ENCODE measurements at regions not wholly inside any gene's neighbourhood (a gene's known extent, or its start where the extent isn't known, plus 50 kb on each side); places are given as distances from the start of the nearest gene placed in this dataset.

- H3K27ac ChIP-seq, result no peak overlapping the region
- no peaks in the 10 kb centered on the region for H3K27me3 ChIP-seq
- intact Hi-C loops (cut with DNase I; ENCODE audit: low total_unique reads), result no loop called here
- H3K4me3 ChIP-seq, result no peak overlapping the region
- no peaks in the 10 kb centered on the region for H3K4me1 ChIP-seq
- H3K9me3 ChIP-seq, result no peaks in the 10 kb centered on the region
- no peaks in the 10 kb centered on the region for H3K36me3 ChIP-seq
- DNase-seq, result no peak
- TF ChIP-seq CTCF (IDR thresholded peaks at IDR 0.05) (no peak), POLR2A (IDR thresholded peaks at IDR 0.05) (no peak)
Observed at GRCh38 chr1:181208083-181208482, 119.6 kb downstream of the IER5 start.

- intact Hi-C loops (cut with DNase I; ENCODE audit: low total_unique reads), result no loop called here
- H3K27ac ChIP-seq, result no peak overlapping the region
- DNase-seq, result no peak
- no peaks in the 10 kb centered on the region for H3K36me3 ChIP-seq
- no peaks in the 10 kb centered on the region for H3K27me3 ChIP-seq
- no peaks in the 10 kb centered on the region for H3K9me3 ChIP-seq
- no peaks in the 10 kb centered on the region for H3K4me1 ChIP-seq
- no peak overlapping the region for H3K4me3 ChIP-seq
- TF ChIP-seq CTCF (IDR thresholded peaks at IDR 0.05) (no peak), POLR2A (IDR thresholded peaks at IDR 0.05) (no peak)
Observed at GRCh38 chr1:181208967-181209366, 120.5 kb downstream of the IER5 start.

- no peaks in the 10 kb centered on the region for H3K27me3 ChIP-seq
- H3K4me1 ChIP-seq, result no peaks in the 10 kb centered on the region
- H3K27ac ChIP-seq, result no peak overlapping the region
- no peaks in the 10 kb centered on the region for H3K36me3 ChIP-seq
- DNase-seq, result no peak
- TF ChIP-seq POLR2A (IDR thresholded peaks at IDR 0.05) (no peak), CTCF (IDR thresholded peaks at IDR 0.05) (no peak)
- no peaks in the 10 kb centered on the region for H3K9me3 ChIP-seq
- intact Hi-C loops (cut with DNase I; ENCODE audit: low total_unique reads), result no loop called here
- H3K4me3 ChIP-seq, result no peak overlapping the region
Observed at GRCh38 chr1:181213056-181213455, 124.6 kb downstream of the IER5 start.

- H3K36me3 ChIP-seq, result no peaks in the 10 kb centered on the region
- no peak for DNase-seq
- H3K27me3 ChIP-seq, result no peaks in the 10 kb centered on the region
- H3K4me1 ChIP-seq, result no peaks in the 10 kb centered on the region
- intact Hi-C loops (cut with DNase I; ENCODE audit: low total_unique reads), result no loop called here
- no peak overlapping the region for H3K4me3 ChIP-seq
- H3K9me3 ChIP-seq, result no peaks in the 10 kb centered on the region
- no peak overlapping the region for H3K27ac ChIP-seq
- no peak for TF ChIP-seq POLR2A (IDR thresholded peaks at IDR 0.05)
- no peak for TF ChIP-seq CTCF (IDR thresholded peaks at IDR 0.05)
Observed at GRCh38 chr1:181216591-181216994, 128.1 kb downstream of the IER5 start.

GRCh38 chr1:181219938-181220337, 131.4 kb downstream of the IER5 start:
- no peaks in the 10 kb centered on the region for H3K4me1 ChIP-seq
- intact Hi-C loops (cut with DNase I; ENCODE audit: low total_unique reads), result no loop called here
- TF ChIP-seq CTCF (IDR thresholded peaks at IDR 0.05), result no peak
- no peak for TF ChIP-seq POLR2A (IDR thresholded peaks at IDR 0.05)

More at GRCh38 chr1:181219938-181220337, 131.4 kb downstream of the IER5 start:
- Histone ChIP-seq H3K9me3 (no peaks in the 10 kb centered on the region), H3K27me3 (no peaks in the 10 kb centered on the region), H3K36me3 (no peaks in the 10 kb centered on the region), H3K4me3 (no peak overlapping the region), H3K27ac (no peak overlapping the region)
- no peak for DNase-seq
